K562 (cell line): ENCODE measurements at regions not wholly inside any gene's neighbourhood (a gene's known extent, or its start where the extent isn't known, plus 50 kb on each side); places are given as distances from the start of the nearest gene placed in this dataset.

Source experiments
- ATAC-seq: fragments of 200-7000 bp; cut with Tn5 transposase; 3 replicates; pipeline ENCODE4 v1.9.1; 2020; ENCODE audit warnings: moderate library complexity
- BruUV-seq: library from RNA; stranded (reverse); fragments of 400-500 nt; replicated peaks from 2 replicates; lab custom pipeline; 2021; lab: Mats Ljungman, UMichigan
- CTCF ChIA-PET: fragments of 300-600 bp; formaldehyde crosslinking; extraction: SDS; loops from one replicate; lab custom pipeline; 2021; ENCODE audit warnings: low intra/inter-chr PET ratio; lab: Yijun Ruan, JAX
- POLR2A ChIA-PET: fragments of 300-600, 350-650 bp; sonication (Branson Sonifier 250); formaldehyde crosslinking; extraction: SDS; loops from one replicate; lab custom pipeline; 2021; ENCODE audit warnings: antibody characterized with exemption, inconsistent platforms; lab: Yijun Ruan, JAX
- DNase-seq, 4 experiments: peaks; one replicate each; pipeline versions ENCODE4 v3.0.0 to v3.0.0-alpha.2; 2011 to 2018; ENCODE audit warnings: low spot score in 3 of 4, mixed read lengths in 3 of 4; ENCODE audit errors: extremely low read depth in 1 of 4
- FAIRE-seq: peaks from 2 replicates; lab custom pipeline; 2011; peaks lifted over from hg19 to GRCh38; lab: Jason Lieb, UNC
- H2AFZ ChIP-seq: 2 replicates; pipeline ENCODE4 v1.6.0; 2011; ENCODE audit warnings: low read depth, low read length, control low read depth, inconsistent platforms
- H3K27ac ChIP-seq: fragments of 200-600 bp; 3 replicates; pipeline ENCODE4 v1.8.0; 2011; ENCODE audit warnings: low read depth, mild to moderate bottlenecking, control low read depth, inconsistent platforms, low read length, moderate library complexity, mixed read lengths; ENCODE audit errors: extremely low read depth
- H3K27me3 ChIP-seq, 2 experiments: fragments of 300-600 bp in 1 of 2; 2 replicates in 1 of 2; 3 replicates in 1 of 2; pipeline versions ENCODE4 v1.6.0 to v1.8.0; 2011; ENCODE audit warnings: inconsistent platforms in 2 of 2, low read length in 2 of 2, mild to moderate bottlenecking in 1 of 2, mixed read lengths in 1 of 2, moderate library complexity in 1 of 2; ENCODE audit not compliant: control insufficient read depth in 2 of 2, insufficient read depth in 2 of 2
- H3K36me3 ChIP-seq: fragments of 300-600 bp; 3 replicates; pipeline ENCODE4 v1.8.0; 2011; ENCODE audit warnings: mild to moderate bottlenecking, low read length, inconsistent platforms; ENCODE audit not compliant: control insufficient read depth, insufficient read depth
- H3K4me1 ChIP-seq, 2 experiments: fragments of 200-600 bp in 1 of 2; replicated peaks in 1 of 2; 2 replicates in 1 of 2; 3 replicates in 1 of 2; pipeline versions ENCODE4 v1.5.1 to v1.8.0; 2011; ENCODE audit warnings: inconsistent platforms in 2 of 2, low read length in 2 of 2, mild to moderate bottlenecking in 1 of 2, mixed read lengths in 1 of 2, moderate library complexity in 1 of 2; ENCODE audit not compliant: control insufficient read depth in 2 of 2, insufficient read depth in 2 of 2
- H3K4me2 ChIP-seq: 2 replicates; pipeline ENCODE4 v1.6.1; 2011; ENCODE audit warnings: low read length, control low read depth, inconsistent platforms, mixed read lengths; ENCODE audit not compliant: insufficient read depth
- H3K4me3 ChIP-seq: fragments of 200-600 bp; sonication (generic), shearing (Covaris generic); 2 replicates; pipeline ENCODE4 v1.5.1; 2016; ENCODE audit warnings: control low read depth, inconsistent platforms
- H3K79me2 ChIP-seq: fragments of 200-600 bp; 3 replicates; pipeline ENCODE4 v1.8.0; 2011; ENCODE audit warnings: low read length, inconsistent platforms; ENCODE audit not compliant: control insufficient read depth, insufficient read depth
- H3K9ac ChIP-seq, 2 experiments: 2 replicates each; pipeline versions ENCODE4 v1.6.0 to v1.6.1; 2011; ENCODE audit warnings: low read depth in 2 of 2, low read length in 2 of 2, control low read depth in 1 of 2, inconsistent platforms in 1 of 2, mild to moderate bottlenecking in 1 of 2, mixed read lengths in 1 of 2; ENCODE audit not compliant: insufficient read depth in 1 of 2
- H3K9me1 ChIP-seq: one replicate; pipeline ENCODE4 v1.6.0; 2011; ENCODE audit warnings: inconsistent platforms, mild to moderate bottlenecking, low read length, moderate library complexity; ENCODE audit not compliant: control insufficient read depth, insufficient read depth
- H3K9me3 ChIP-seq: replicated peaks from 2 replicates; pipeline ENCODE4 v1.5.1; 2011; ENCODE audit warnings: low read depth, low read length, inconsistent platforms; ENCODE audit not compliant: control insufficient read depth, insufficient read depth
- H4K20me1 ChIP-seq: replicated peaks from 2 replicates; pipeline ENCODE4 v1.6.1; 2011; ENCODE audit warnings: low read length, inconsistent platforms, mixed read lengths; ENCODE audit not compliant: control insufficient read depth, insufficient read depth
- BCL6 ChIP-seq: fragments of 250-450 bp; sonication (Bioruptor Pico); IDR thresholded peaks from 2 replicates; pipeline ENCODE4 v1.4.0; 2020
- CTBP1 ChIP-seq: fragments of 450-650 bp; IDR thresholded peaks from 2 replicates; pipeline ENCODE4 v1.6.1; 2016; ENCODE audit warnings: borderline replicate concordance
- HDAC3 ChIP-seq: fragments of 450-650 bp; IDR thresholded peaks from 2 replicates; pipeline ENCODE4 v1.6.1; 2018; ENCODE audit warnings: borderline replicate concordance, mild to moderate bottlenecking, moderate library complexity; ENCODE audit not compliant: partially characterized antibody
- LEF1 ChIP-seq: fragments of 450-650 bp; IDR thresholded peaks from 2 replicates; pipeline ENCODE4 v1.6.1; 2016; ENCODE audit warnings: mild to moderate bottlenecking
- POLR2H ChIP-seq: IDR thresholded peaks from 2 replicates; pipeline ENCODE4 v1.6.1; 2016; ENCODE audit warnings: missing genetic modification characterization, low read depth, mild to moderate bottlenecking, control low read depth, missing compliant biosample characterization, moderate library complexity
- SIX5 ChIP-seq, 2 experiments: IDR thresholded peaks; 2 replicates each; pipeline ENCODE4 v1.6.1; 2011; ENCODE audit warnings: low read length in 2 of 2, borderline replicate concordance in 1 of 2, low read depth in 1 of 2, mild to moderate bottlenecking in 1 of 2, moderate library complexity in 1 of 2; ENCODE audit not compliant: insufficient read depth in 1 of 2
- TAF15 ChIP-seq: fragments of 200-400 bp; formaldehyde crosslinking; IDR thresholded peaks from 2 replicates; pipeline ENCODE4 v1.6.1; 2017; ENCODE audit warnings: mild to moderate bottlenecking, low read depth, low read length, moderate library complexity
- ZNF146 ChIP-seq: IDR thresholded peaks from one replicate; pipeline ENCODE4 v1.6.1; 2018; ENCODE audit warnings: missing compliant biosample characterization; ENCODE audit not compliant: unreplicated experiment
- WGBS: fragments of 100-300 bp; shearing (Covaris generic); methylation state at CpG from one replicate; pipeline ENCODE4 v1.1.6; 2016; ENCODE audit warnings: low coverage, mixed read lengths; ENCODE audit not compliant: insufficient coverage; ENCODE audit errors: missing lambda C conversion rate; 5-methylcytosine and 5-hydroxymethylcytosine counted together
- in situ Hi-C: fragments of 300-500 bp; cut with MboI; formaldehyde crosslinking; loops from 4 replicates; pipeline ENCODE4 v1.15.0; 2018; ENCODE audit warnings: inconsistent platforms, mixed read lengths
- intact Hi-C: fragments of 100-400 bp; cut with micrococcal nuclease; formaldehyde crosslinking; loops from 2 replicates; pipeline ENCODE4 v1.14.2; 2022

DNA sequence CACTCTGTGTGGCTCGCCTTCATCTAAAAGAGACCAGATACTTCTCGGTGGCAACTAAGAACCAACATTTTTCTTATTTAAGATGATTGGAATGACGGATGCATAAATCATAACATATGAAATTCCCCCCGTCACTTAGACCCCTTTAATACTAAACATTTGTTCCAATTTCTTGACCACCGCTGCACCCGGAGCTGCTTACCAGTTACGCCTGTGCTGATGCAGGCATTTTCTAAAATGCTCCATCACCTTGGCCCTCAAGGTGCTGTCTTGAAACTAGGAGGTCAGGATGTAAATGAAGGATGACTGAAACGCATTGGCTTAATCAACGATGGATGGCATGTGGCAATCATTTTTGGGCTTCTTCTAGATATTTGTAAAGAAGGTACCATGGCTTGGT is 130.0 kb downstream of the CPZ start:
- Histone ChIP-seq H2AFZ (no peak overlapping the region), H3K4me2 (no peak overlapping the region), H3K4me3 (no peak overlapping the region), H3K36me3 (no peaks in the 10 kb centered on the region), H3K27ac (no peak overlapping the region), H3K9me3 (no peaks in the 10 kb centered on the region), H3K27me3 (peaks cover 0 to 24% of the 10 kb centered on the region in 2 experiments; a peak in 4 of 5 replicates), H4K20me1 (0 out of 2 replicates have a peak, but pooled peaks cover 3% of the 10 kb centered on the region), H3K9ac (no peak overlapping the region), H3K4me1 (peaks cover 0 to 3% of the 10 kb centered on the region in 2 experiments; a peak in 1 of 5 replicates), H3K9me1 (no peaks in the 10 kb centered on the region), H3K79me2 (no peaks in the 10 kb centered on the region)
- ChIA-PET POLR2A (interaction anchor here (0.6 kb wide), 1 partner anchor 601 kb away, joined by 3 read pairs; no protein-coding TSS in a partner anchor), CTCF (no interaction called here)
- intact Hi-C loops (no loop called here), in situ Hi-C loops (no loop called here)
- no peak for TF ChIP-seq TAF15
- no peak for TF ChIP-seq HDAC3
- no peak for TF ChIP-seq ZNF146
- TF ChIP-seq SIX5 (IDR thresholded peaks at IDR 0.05; ENCODE audit: borderline replicate concordance in 1 of 2, insufficient read depth in 1 of 2, low read depth in 1 of 2, low read length in 2 of 2), result no peak
- no peak for TF ChIP-seq POLR2H (tag)
- no peak for TF ChIP-seq LEF1
- TF ChIP-seq BCL6 (CRISPR knock-in tag), result no peak
- no peak for TF ChIP-seq CTBP1
- no TSS peak for BruUV-seq
- ATAC-seq (no peak), FAIRE-seq (no peak), DNase-seq (no peak)
- 0% methylated on average over 9 of the region's 9 CpGs for WGBS
